Uterus (tissue), 3 donors: ENCODE measurements at regions not wholly inside any gene's neighbourhood (a gene's known extent, or its start where the extent isn't known, plus 50 kb on each side); places are given as distances from the start of the nearest gene placed in this dataset.

Source experiments
- DNase-seq, 2 donors: peaks; one replicate each; pipeline ENCODE4 v3.0.0-alpha.2; 2019 to 2020
- H3K27ac ChIP-seq, 2 donors: fragments of 200-600 bp; sonication (generic); 1 replicate in 1 of 2; 2 replicates in 1 of 2; pipeline ENCODE4 v1.5.1; 2016 to 2018
- H3K27me3 ChIP-seq, 2 donors: fragments of 200-600 bp; sonication (generic); one replicate each; pipeline ENCODE4 v1.5.1; 2018 to 2019; ENCODE audit warnings: control low read depth in 1 of 2
- H3K36me3 ChIP-seq, 2 donors: fragments of 200-600 bp; sonication (generic); one replicate each; pipeline ENCODE4 v1.5.1; 2019; ENCODE audit warnings: control low read depth in 1 of 2
- H3K4me1 ChIP-seq, 2 donors: fragments of 200-600 bp; sonication (generic); one replicate each; pipeline ENCODE4 v1.5.1; 2018 to 2019; ENCODE audit warnings: control low read depth in 1 of 2
- H3K4me3 ChIP-seq, 2 donors: fragments of 200-600 bp; sonication (generic); 1 replicate in 1 of 2; 2 replicates in 1 of 2; pipeline ENCODE4 v1.5.1; 2018 to 2019; ENCODE audit warnings: mild to moderate bottlenecking in 1 of 2
- H3K9me3 ChIP-seq, 2 donors: fragments of 200-600 bp; sonication (generic); one replicate each; pipeline ENCODE4 v1.5.1; 2019; ENCODE audit warnings: control low read depth in 1 of 2
- CTCF ChIP-seq, 4 experiments: fragments of 200-600 bp in 2 of 4; fragments of 450-650 bp in 2 of 4; sonication (generic) in 2 of 4; IDR thresholded peaks; one replicate each; pipeline ENCODE4 v1.5.1; 2016 to 2019; ENCODE audit warnings: antibody characterized with exemption in 4 of 4, mild to moderate bottlenecking in 2 of 4, moderate library complexity in 1 of 4
- POLR2A ChIP-seq, 2 donors: fragments of 450-650 bp; IDR thresholded peaks; one replicate each; pipeline ENCODE4 v1.6.1; 2016; ENCODE audit warnings: antibody characterized with exemption in 2 of 2, mild to moderate bottlenecking in 1 of 2, moderate library complexity in 1 of 2
- intact Hi-C: fragments of 100-400 bp; cut with DNase I; formaldehyde crosslinking; loops from one replicate; pipeline ENCODE4 v1.15.1; 2023; ENCODE audit warnings: low total_unique reads
- donor health status: DM: yes; HTN: yes; CAD: no.

DNA sequence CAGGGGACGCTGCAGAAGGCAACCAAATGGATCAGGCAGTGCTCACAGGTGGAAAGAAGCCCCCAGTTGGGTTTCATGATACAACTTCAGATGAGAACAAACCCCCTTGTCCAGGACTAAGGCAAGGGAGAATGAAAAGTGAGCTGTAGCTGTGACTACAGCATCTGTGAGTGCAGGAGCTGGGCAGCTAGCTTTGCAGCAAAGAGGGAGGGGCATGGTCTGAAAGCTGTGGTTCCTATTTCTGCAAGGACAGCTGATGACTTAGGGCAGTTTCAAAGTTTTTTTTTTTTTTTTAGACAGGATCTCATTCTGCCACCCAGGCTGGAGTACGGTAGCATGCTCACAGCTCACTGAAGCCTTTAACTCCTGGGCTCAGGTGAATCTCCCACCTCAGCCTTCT, 1317.4 kb upstream of the DIAPH2 start:
- no peak for DNase-seq

DNA sequence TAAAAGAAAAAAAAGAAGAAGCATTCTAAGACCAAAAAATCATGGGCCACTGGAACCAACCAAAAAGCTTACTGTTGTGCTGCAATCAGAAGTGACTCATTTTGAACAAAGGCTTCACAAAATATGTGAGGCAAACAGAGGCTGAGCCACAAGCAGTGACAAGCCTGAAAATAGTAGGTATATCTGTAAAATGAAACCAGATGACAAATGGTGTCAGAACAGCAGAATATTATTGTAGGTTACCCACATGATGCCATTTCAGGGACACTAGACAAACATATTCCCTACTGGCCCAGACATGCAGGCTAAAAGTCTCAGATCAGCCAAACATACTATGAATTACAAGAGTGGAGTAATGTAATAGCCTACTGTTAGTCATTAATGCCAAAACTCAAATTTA, 1301.8 kb upstream of the DIAPH2 start:
- Histone ChIP-seq H3K4me3 (no peak overlapping the region), H3K36me3 (no peaks in the 10 kb centered on the region), H3K27me3 (no peaks in the 10 kb centered on the region), H3K9me3 (no peaks in the 10 kb centered on the region), H3K27ac (no peak overlapping the region), H3K4me1 (no peaks in the 10 kb centered on the region)
- no peak for DNase-seq
- no peak for TF ChIP-seq CTCF (IDR thresholded peaks at IDR 0.05)
- no peak for TF ChIP-seq POLR2A (IDR thresholded peaks at IDR 0.05)
- intact Hi-C loops, result no loop called here

More for the DNA sequence above, 1317.4 kb upstream of the DIAPH2 start:
- H3K27ac ChIP-seq, result no peak overlapping the region
- no peaks in the 10 kb centered on the region for H3K27me3 ChIP-seq
- intact Hi-C loops, result no loop called here
- H3K4me1 ChIP-seq, result no peaks in the 10 kb centered on the region
- H3K9me3 ChIP-seq, result no peaks in the 10 kb centered on the region
- no peaks in the 10 kb centered on the region for H3K36me3 ChIP-seq
- H3K4me3 ChIP-seq, result no peak overlapping the region
- TF ChIP-seq CTCF (IDR thresholded peaks at IDR 0.05), result no peak
- no peak for TF ChIP-seq POLR2A (IDR thresholded peaks at IDR 0.05)

- no peaks in the 10 kb centered on the region for H3K9me3 ChIP-seq
- H3K27ac ChIP-seq, result no peak overlapping the region
- DNase-seq, result no peak
- no peaks in the 10 kb centered on the region for H3K4me1 ChIP-seq
- H3K27me3 ChIP-seq, result no peaks in the 10 kb centered on the region
- no peak overlapping the region for H3K4me3 ChIP-seq
- intact Hi-C loops, result no loop called here
- TF ChIP-seq CTCF (IDR thresholded peaks at IDR 0.05), result no peak
- TF ChIP-seq POLR2A (IDR thresholded peaks at IDR 0.05), result no peak
- no peaks in the 10 kb centered on the region for H3K36me3 ChIP-seq
Measured at GRCh38 chrX:95383778-95384177, 1300.9 kb upstream of the DIAPH2 start.

- no peak overlapping the region for H3K27ac ChIP-seq
- H3K9me3 ChIP-seq, result no peaks in the 10 kb centered on the region
- no peaks in the 10 kb centered on the region for H3K36me3 ChIP-seq
- intact Hi-C loops, result no loop called here
- H3K27me3 ChIP-seq, result peaks cover 0 to 5% of the 10 kb centered on the region in 2 donors
- TF ChIP-seq CTCF (IDR thresholded peaks at IDR 0.05), result no peak
- no peak for TF ChIP-seq POLR2A (IDR thresholded peaks at IDR 0.05)
- H3K4me1 ChIP-seq, result no peaks in the 10 kb centered on the region
- DNase-seq, result no peak
- no peak overlapping the region for H3K4me3 ChIP-seq
Measured at GRCh38 chrX:95427389-95427788, 1257.3 kb upstream of the DIAPH2 start.

GRCh38 chrX:95435198-95435597, 1249.4 kb upstream of the DIAPH2 start:
- TF ChIP-seq CTCF (IDR thresholded peaks at IDR 0.05), result no peak
- TF ChIP-seq POLR2A (IDR thresholded peaks at IDR 0.05), result no peak
- intact Hi-C loops, result no loop called here
- Histone ChIP-seq H3K4me3 (no peak overlapping the region), H3K9me3 (no peaks in the 10 kb centered on the region), H3K27ac (no peak overlapping the region), H3K27me3 (no peaks in the 10 kb centered on the region), H3K4me1 (no peaks in the 10 kb centered on the region), H3K36me3 (no peaks in the 10 kb centered on the region)
- DNase-seq, result no peak
